Thoracic aorta (tissue), 2 donors: ENCODE measurements at regions not wholly inside any gene's neighbourhood (a gene's known extent, or its start where the extent isn't known, plus 50 kb on each side); places are given as distances from the start of the nearest gene placed in this dataset.

Experiments used
- ATAC-seq: fragments of 150-250 bp; one replicate; pipeline ENCODE4 v1.8.0; 2017; ENCODE audit warnings: low read depth; ENCODE audit not compliant: insufficient number of reproducible peaks, low FRiP score
- DNase-seq: peaks from one replicate; pipeline ENCODE4 v3.0.0-alpha.2; 2020; ENCODE audit warnings: low spot score
- H3K27ac ChIP-seq, 2 donors: fragments of 200-600 bp; sonication (generic); 1 replicate in 1 of 2; 2 replicates in 1 of 2; pipeline ENCODE4 v1.5.1; 2016; ENCODE audit warnings: mild to moderate bottlenecking in 2 of 2, moderate library complexity in 2 of 2
- H3K27me3 ChIP-seq: fragments of 200-600 bp; sonication (generic); replicated peaks from 2 replicates; pipeline ENCODE4 v1.6.0; 2016; ENCODE audit warnings: mild to moderate bottlenecking; ENCODE audit not compliant: insufficient read depth
- H3K36me3 ChIP-seq: fragments of 200-600 bp; sonication (generic); one replicate; pipeline ENCODE4 v1.5.1; 2016
- H3K4me1 ChIP-seq, 2 donors: fragments of 200-600 bp; sonication (generic); 1 replicate in 1 of 2; 2 replicates in 1 of 2; pipeline versions ENCODE4 v1.5.1 to v1.6.0; 2016; ENCODE audit warnings: low read depth in 2 of 2, mild to moderate bottlenecking in 1 of 2; ENCODE audit not compliant: control insufficient read depth in 1 of 2
- H3K4me3 ChIP-seq: fragments of 200-600 bp; sonication (generic); 2 replicates; pipeline ENCODE4 v1.5.1; 2016; ENCODE audit warnings: mild to moderate bottlenecking
- H3K9me3 ChIP-seq: fragments of 200-600 bp; sonication (generic); 2 replicates; pipeline ENCODE4 v1.5.1; 2016
- CTCF ChIP-seq: fragments of 200-600 bp; sonication (generic); IDR thresholded peaks from one replicate; pipeline ENCODE4 v1.5.1; 2019; ENCODE audit warnings: antibody characterized with exemption

GRCh38 chr2:173419506-173419905 is 64.8 kb downstream of the CDCA7 start:
- no peak overlapping the region for H3K27ac ChIP-seq
- TF ChIP-seq CTCF: no peak
- no peaks in the 10 kb centered on the region for H3K36me3 ChIP-seq
- H3K27me3 ChIP-seq: no peaks in the 10 kb centered on the region
- DNase-seq (no peak), ATAC-seq (no peak)
- H3K9me3 ChIP-seq: no peaks in the 10 kb centered on the region
- H3K4me3 ChIP-seq: no peak overlapping the region
- no peaks in the 10 kb centered on the region for H3K4me1 ChIP-seq

GRCh38 chr2:173424886-173425285 is 70.2 kb downstream of the CDCA7 start:
- Histone ChIP-seq H3K27me3 (no peaks in the 10 kb centered on the region), H3K27ac (no peak overlapping the region), H3K4me3 (no peak overlapping the region), H3K36me3 (no peaks in the 10 kb centered on the region), H3K9me3 (no peaks in the 10 kb centered on the region), H3K4me1 (no peaks in the 10 kb centered on the region)
- no peak for DNase-seq
- no peak for TF ChIP-seq CTCF
- ATAC-seq: no peak

- H3K9me3 ChIP-seq: no peaks in the 10 kb centered on the region
- no peak overlapping the region for H3K4me3 ChIP-seq
- DNase-seq: no peak
- no peak for ATAC-seq
- H3K27ac ChIP-seq: no peak overlapping the region
- no peaks in the 10 kb centered on the region for H3K27me3 ChIP-seq
- H3K36me3 ChIP-seq: no peaks in the 10 kb centered on the region
- no peak for TF ChIP-seq CTCF
- H3K4me1 ChIP-seq: no peaks in the 10 kb centered on the region
Measured at GRCh38 chr2:173427887-173428668, 73.4 kb downstream of the CDCA7 start.

GRCh38 chr2:173431191-173431590 is 76.5 kb downstream of the CDCA7 start:
- H3K4me1 ChIP-seq: peaks cover 0 to 4% of the 10 kb centered on the region in 2 donors
- H3K27ac ChIP-seq: no peak overlapping the region
- no peak for DNase-seq
- ATAC-seq: no peak
- no peaks in the 10 kb centered on the region for H3K9me3 ChIP-seq
- H3K4me3 ChIP-seq: no peak overlapping the region
- TF ChIP-seq CTCF: no peak
- H3K27me3 ChIP-seq: no peaks in the 10 kb centered on the region
- H3K36me3 ChIP-seq: no peaks in the 10 kb centered on the region

- H3K4me1 ChIP-seq: peaks cover 0 to 4% of the 10 kb centered on the region in 2 donors
- no peaks in the 10 kb centered on the region for H3K36me3 ChIP-seq
- ATAC-seq (no peak), DNase-seq (no peak)
- no peak overlapping the region for H3K27ac ChIP-seq
- H3K27me3 ChIP-seq: no peaks in the 10 kb centered on the region
- no peak overlapping the region for H3K4me3 ChIP-seq
- no peaks in the 10 kb centered on the region for H3K9me3 ChIP-seq
- no peak for TF ChIP-seq CTCF
Measured at GRCh38 chr2:173432049-173432754, 77.5 kb downstream of the CDCA7 start.
